WTC11 (cell line): ENCODE measurements at regions not wholly inside any gene's neighbourhood (a gene's known extent, or its start where the extent isn't known, plus 50 kb on each side); places are given as distances from the start of the nearest gene placed in this dataset.

Experiments
- ATAC-seq: fragments of 200-7000 bp; cut with Tn5 transposase; 2 replicates; pipeline ENCODE4 v1.10.0; 2021; ENCODE audit warnings: mild to moderate bottlenecking, moderate library complexity
- CTCF ChIA-PET: fragments of 300-600 bp; sonication (Branson Sonifier 250); formaldehyde crosslinking; loops from one replicate; lab custom pipeline; 2021; ENCODE audit warnings: antibody characterized with exemption; lab: Charles Lee
- POLR2A ChIA-PET: fragments of 350-600 bp; sonication (Branson Sonifier 250); formaldehyde crosslinking; loops from one replicate; lab custom pipeline; 2021; ENCODE audit warnings: antibody characterized with exemption; lab: Charles Lee
- DNase-seq: peaks from one replicate; pipeline ENCODE4 v3.0.0; 2021; ENCODE audit warnings: low spot score
- H3K27ac Mint-ChIP-seq: 2 replicates; pipeline ENCODE4 v1.8.0; 2021; ENCODE audit warnings: mixed read lengths
- H3K27me3 Mint-ChIP-seq: 2 replicates; pipeline ENCODE4 v1.8.0; 2021; ENCODE audit warnings: low read depth, mild to moderate bottlenecking, moderate library complexity, mixed read lengths
- H3K36me3 Mint-ChIP-seq: 2 replicates; pipeline ENCODE4 v1.8.0; 2021; ENCODE audit warnings: mixed read lengths
- H3K4me1 Mint-ChIP-seq: 2 replicates; pipeline ENCODE4 v1.8.0; 2022; ENCODE audit warnings: mixed read lengths
- H3K4me3 Mint-ChIP-seq: 2 replicates; pipeline ENCODE4 v1.8.0; 2021; ENCODE audit warnings: mild to moderate bottlenecking, moderate library complexity, mixed read lengths
- H3K9me3 Mint-ChIP-seq: 2 replicates; pipeline ENCODE4 v1.8.0; 2021; ENCODE audit warnings: mixed read lengths
- AR ChIP-seq: fragments of 250-450 bp; sonication (Bioruptor Pico); IDR thresholded peaks from 2 replicates; pipeline ENCODE4 v1.9.0; 2021; ENCODE audit warnings: mild to moderate bottlenecking
- ATF3 ChIP-seq: sonication (generic); formaldehyde crosslinking; conservative IDR thresholded peaks from 2 replicates; pipeline ENCODE4 v1.8.1; 2022; ENCODE audit warnings: mild to moderate bottlenecking, missing genetic modification reagents
- CREM ChIP-seq: sonication (generic); formaldehyde crosslinking; IDR thresholded peaks from 2 replicates; pipeline ENCODE4 v1.8.1; 2022; ENCODE audit warnings: mild to moderate bottlenecking, missing genetic modification reagents, moderate library complexity
- EMX1 ChIP-seq: fragments of 250-450 bp; sonication (Bioruptor Pico); IDR thresholded peaks from 2 replicates; pipeline ENCODE4 v1.8.0; 2021; ENCODE audit warnings: mild to moderate bottlenecking
- ESRRA ChIP-seq: sonication (generic); formaldehyde crosslinking; IDR thresholded peaks from 2 replicates; pipeline ENCODE4 v1.8.1; 2022; ENCODE audit warnings: mild to moderate bottlenecking, missing genetic modification reagents, borderline replicate concordance
- ETV6 ChIP-seq: sonication (generic); formaldehyde crosslinking; IDR thresholded peaks from 2 replicates; pipeline ENCODE4 v1.8.1; 2022; ENCODE audit warnings: mild to moderate bottlenecking, missing genetic modification reagents
- FOXJ3 ChIP-seq: sonication (generic); formaldehyde crosslinking; IDR thresholded peaks from 2 replicates; pipeline ENCODE4 v1.9.0; 2021; ENCODE audit warnings: missing genetic modification reagents, mild to moderate bottlenecking, borderline replicate concordance
- MAX ChIP-seq: sonication (generic); formaldehyde crosslinking; IDR thresholded peaks from 2 replicates; pipeline ENCODE4 v1.8.0; 2022; ENCODE audit warnings: mild to moderate bottlenecking, missing genetic modification reagents
- MYBL2 ChIP-seq: sonication (generic); formaldehyde crosslinking; IDR thresholded peaks from 2 replicates; pipeline ENCODE4 v1.8.1; 2023; ENCODE audit warnings: mild to moderate bottlenecking, moderate library complexity, missing genetic modification reagents
- NFE2L1 ChIP-seq: sonication (generic); formaldehyde crosslinking; IDR thresholded peaks from 2 replicates; pipeline ENCODE4 v1.8.1; 2023; ENCODE audit warnings: missing genetic modification reagents
- OVOL2 ChIP-seq: fragments of 250-450 bp; sonication (Bioruptor Pico); IDR thresholded peaks from 2 replicates; pipeline ENCODE4 v1.9.0; 2021; ENCODE audit warnings: mild to moderate bottlenecking, borderline replicate concordance
- PREB ChIP-seq: sonication (generic); formaldehyde crosslinking; IDR thresholded peaks from 2 replicates; pipeline ENCODE4 v1.8.1; 2022; ENCODE audit warnings: mild to moderate bottlenecking, missing genetic modification reagents, moderate library complexity, borderline replicate concordance
- SMAD4 ChIP-seq: sonication (generic); formaldehyde crosslinking; IDR thresholded peaks from 2 replicates; pipeline ENCODE4 v1.8.0; 2022; ENCODE audit warnings: mild to moderate bottlenecking, missing genetic modification reagents
- SOX15 ChIP-seq: fragments of 250-450 bp; sonication (Bioruptor Pico); IDR thresholded peaks from 2 replicates; pipeline ENCODE4 v1.9.0; 2021; ENCODE audit warnings: mild to moderate bottlenecking
- TP53 ChIP-seq: sonication (generic); formaldehyde crosslinking; IDR thresholded peaks from 2 replicates; pipeline ENCODE4 v1.8.1; 2023; ENCODE audit warnings: mild to moderate bottlenecking, missing genetic modification reagents
- USF2 ChIP-seq: sonication (generic); formaldehyde crosslinking; IDR thresholded peaks from 2 replicates; pipeline ENCODE4 v1.8.1; 2023; ENCODE audit warnings: mild to moderate bottlenecking, missing genetic modification reagents, moderate library complexity
- ZBTB43 ChIP-seq: sonication (generic); formaldehyde crosslinking; IDR thresholded peaks from 2 replicates; pipeline ENCODE4 v1.8.1; 2023; ENCODE audit warnings: mild to moderate bottlenecking, missing genetic modification reagents
- ZNF121 ChIP-seq: sonication (generic); formaldehyde crosslinking; IDR thresholded peaks from 2 replicates; pipeline ENCODE4 v1.8.0; 2023; ENCODE audit warnings: missing genetic modification reagents
- ZNF263 ChIP-seq: sonication (generic); formaldehyde crosslinking; IDR thresholded peaks from 2 replicates; pipeline ENCODE4 v1.8.1; 2022; ENCODE audit warnings: low read depth, mild to moderate bottlenecking, moderate library complexity, missing genetic modification reagents
- ZNF317 ChIP-seq: sonication (generic); formaldehyde crosslinking; IDR thresholded peaks from 2 replicates; pipeline ENCODE4 v1.8.1; 2023; ENCODE audit warnings: low read depth, mild to moderate bottlenecking, moderate library complexity, missing genetic modification reagents, borderline replicate concordance
- ZNF416 ChIP-seq: fragments of 250-450 bp; sonication (Bioruptor Pico); IDR thresholded peaks from 2 replicates; pipeline ENCODE4 v1.9.0; 2021; ENCODE audit warnings: mild to moderate bottlenecking, inconsistent platforms

- peaks cover 8% of the 10 kb centered on the region for H3K4me1 Mint-ChIP-seq
- CTCF ChIA-PET: interaction anchor here (0.6 kb wide), 1 partner anchor 22 kb away, joined by 3 read pairs; no protein-coding TSS in a partner anchor
Observed at GRCh38 chr1:79914896-79915295, 908.4 kb upstream of the ADGRL4 start.

GRCh38 chr1:79912813-79913212 is 906.3 kb upstream of the ADGRL4 start:
- Mint-ChIP-seq H3K36me3 (0 out of 2 replicates have a peak, but pooled peaks cover 3% of the 10 kb centered on the region), H3K27me3 (peaks cover 2% of the 10 kb centered on the region; the same call in 1 of the 2 replicates), H3K4me3 (no peak overlapping the region), H3K27ac (no peak overlapping the region), H3K4me1 (peaks cover 5% of the 10 kb centered on the region), H3K9me3 (peaks cover 17% of the 10 kb centered on the region)
- TF ChIP-seq MAX (CRISPR knock-in tag): no peak
- no peak for TF ChIP-seq ATF3 (CRISPR knock-in tag)
- no peak for TF ChIP-seq ZNF121 (CRISPR knock-in tag)
- POLR2A ChIA-PET: no interaction called here
- DNase-seq (no peak), ATAC-seq (no peak)
- CTCF ChIA-PET: no interaction called here

More at GRCh38 chr1:79914896-79915295, 908.4 kb upstream of the ADGRL4 start:
- H3K9me3 Mint-ChIP-seq: peaks cover 17% of the 10 kb centered on the region
- ATAC-seq: no peak
- DNase-seq: no peak
- peaks cover 2% of the 10 kb centered on the region; the same call in 1 of the 2 replicates for H3K27me3 Mint-ChIP-seq
- no peak overlapping the region for H3K27ac Mint-ChIP-seq
- POLR2A ChIA-PET: no interaction called here
- 0 out of 2 replicates have a peak, but pooled peaks cover 3% of the 10 kb centered on the region for H3K36me3 Mint-ChIP-seq
- no peak for TF ChIP-seq NFE2L1 (CRISPR knock-in tag)
- no peak for TF ChIP-seq ZNF416
- TF ChIP-seq ZNF263 (CRISPR knock-in tag): no peak
- TF ChIP-seq CREM (CRISPR knock-in tag): no peak
- no peak for TF ChIP-seq PREB
- no peak for TF ChIP-seq ZNF317 (CRISPR knock-in tag)
- no peak for TF ChIP-seq SOX15
- TF ChIP-seq TP53 (CRISPR knock-in tag): no peak
- no peak for TF ChIP-seq ATF3 (CRISPR knock-in tag)
- TF ChIP-seq AR (CRISPR knock-in tag): no peak
- no peak for TF ChIP-seq EMX1
- TF ChIP-seq MYBL2 (CRISPR knock-in tag): no peak
- no peak for TF ChIP-seq ESRRA (CRISPR knock-in tag)
- no peak for TF ChIP-seq FOXJ3
- no peak for TF ChIP-seq ETV6 (CRISPR knock-in tag)
- TF ChIP-seq SMAD4: no peak
- no peak for TF ChIP-seq ZBTB43 (CRISPR knock-in tag)
- no peak for TF ChIP-seq OVOL2 (CRISPR knock-in tag)
- no peak for TF ChIP-seq USF2 (CRISPR knock-in tag)
- TF ChIP-seq, all 79 proteins: peak for 0
- no peak overlapping the region for H3K4me3 Mint-ChIP-seq
